GM10266 (cell line): ENCODE measurements at regions not wholly inside any gene's neighbourhood (a gene's known extent, or its start where the extent isn't known, plus 50 kb on each side); places are given as distances from the start of the nearest gene placed in this dataset.

ENCODE experiments used
- DNase-seq: peaks from one replicate; pipeline ENCODE4 v3.0.0; 2012; ENCODE audit errors: extremely low spot score
- TF ChIP-seq, protein P1 (sequence below): IDR thresholded peaks from 2 replicates; pipeline ENCODE4 v1.5.1; 2012; ENCODE audit warnings: mild to moderate bottlenecking, low read depth; ENCODE audit not compliant: control insufficient read depth, insufficient read depth; ENCODE audit errors: missing control alignments

GRCh38 chr1:116252785-116253184, 120.3 kb upstream of the ATP1A1 start:
- TF ChIP-seq, protein P1, sequence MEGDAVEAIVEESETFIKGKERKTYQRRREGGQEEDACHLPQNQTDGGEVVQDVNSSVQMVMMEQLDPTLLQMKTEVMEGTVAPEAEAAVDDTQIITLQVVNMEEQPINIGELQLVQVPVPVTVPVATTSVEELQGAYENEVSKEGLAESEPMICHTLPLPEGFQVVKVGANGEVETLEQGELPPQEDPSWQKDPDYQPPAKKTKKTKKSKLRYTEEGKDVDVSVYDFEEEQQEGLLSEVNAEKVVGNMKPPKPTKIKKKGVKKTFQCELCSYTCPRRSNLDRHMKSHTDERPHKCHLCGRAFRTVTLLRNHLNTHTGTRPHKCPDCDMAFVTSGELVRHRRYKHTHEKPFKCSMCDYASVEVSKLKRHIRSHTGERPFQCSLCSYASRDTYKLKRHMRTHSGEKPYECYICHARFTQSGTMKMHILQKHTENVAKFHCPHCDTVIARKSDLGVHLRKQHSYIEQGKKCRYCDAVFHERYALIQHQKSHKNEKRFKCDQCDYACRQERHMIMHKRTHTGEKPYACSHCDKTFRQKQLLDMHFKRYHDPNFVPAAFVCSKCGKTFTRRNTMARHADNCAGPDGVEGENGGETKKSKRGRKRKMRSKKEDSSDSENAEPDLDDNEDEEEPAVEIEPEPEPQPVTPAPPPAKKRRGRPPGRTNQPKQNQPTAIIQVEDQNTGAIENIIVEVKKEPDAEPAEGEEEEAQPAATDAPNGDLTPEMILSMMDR: no peak
- DNase-seq: no peak

DNA sequence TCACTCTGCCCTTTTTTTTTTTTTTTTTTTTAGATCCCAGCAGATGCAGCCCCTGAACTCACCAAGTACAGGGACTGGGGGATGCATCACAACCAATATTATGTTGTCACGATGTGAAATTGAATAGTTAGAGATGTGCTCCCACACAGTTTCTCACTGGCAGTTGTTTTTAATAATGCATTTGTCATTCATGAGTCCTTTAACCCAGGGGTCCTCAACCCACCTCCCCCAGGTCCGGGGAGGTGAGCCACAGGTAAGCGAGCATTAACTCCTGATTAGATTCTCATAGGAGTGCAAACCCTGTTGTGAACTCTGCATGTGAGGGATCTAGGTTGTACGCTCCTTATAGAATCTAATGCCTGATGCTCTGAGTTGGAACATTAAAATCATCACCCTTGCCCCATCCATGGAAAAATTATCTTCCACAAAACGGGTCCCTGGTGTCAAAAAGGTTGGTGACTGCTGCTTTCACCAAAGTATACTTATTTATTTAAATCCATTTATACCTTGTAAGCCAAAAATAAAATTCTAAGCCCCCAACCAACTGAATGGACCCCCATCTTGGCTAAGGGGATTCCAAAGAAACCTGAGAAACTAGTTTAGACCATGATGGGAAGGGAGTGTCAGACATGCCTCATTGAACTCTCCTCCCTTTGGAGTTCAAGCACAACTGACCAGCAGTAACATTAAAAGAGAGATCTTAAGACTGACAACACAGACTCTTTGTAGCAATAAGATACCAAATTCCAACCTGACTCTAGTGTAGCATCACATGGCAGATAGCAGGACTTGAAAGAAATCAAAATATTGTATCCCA, 119.3 kb upstream of the ATP1A1 start:
- DNase-seq: no peak
- TF ChIP-seq, protein P1: no peak

DNA sequence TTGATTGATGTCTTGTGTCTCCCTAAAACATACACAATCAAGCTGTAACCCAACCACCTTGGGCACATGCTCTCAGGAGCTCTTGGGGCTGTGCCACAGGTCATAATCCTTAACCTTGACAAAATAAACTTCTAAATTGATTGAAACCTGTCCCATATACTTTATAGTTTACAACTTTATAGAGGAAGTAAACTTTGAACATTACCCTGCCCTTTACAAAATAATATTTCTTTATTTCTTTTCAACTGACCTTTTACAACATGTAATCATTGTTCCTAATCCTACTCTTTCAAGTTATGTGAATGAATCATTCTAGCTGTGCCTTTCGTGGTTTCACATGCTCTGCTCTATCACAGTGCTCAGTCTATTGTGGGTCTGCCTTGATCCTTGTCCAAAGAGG, 118.3 kb upstream of the ATP1A1 start:
- TF ChIP-seq, protein P1: no peak
- DNase-seq: no peak

- TF ChIP-seq, protein P1: no peak
- no peak for DNase-seq
These were observed 117.4 kb upstream of the ATP1A1 start for GRCh38 chr1:116255486-116256285.

DNA sequence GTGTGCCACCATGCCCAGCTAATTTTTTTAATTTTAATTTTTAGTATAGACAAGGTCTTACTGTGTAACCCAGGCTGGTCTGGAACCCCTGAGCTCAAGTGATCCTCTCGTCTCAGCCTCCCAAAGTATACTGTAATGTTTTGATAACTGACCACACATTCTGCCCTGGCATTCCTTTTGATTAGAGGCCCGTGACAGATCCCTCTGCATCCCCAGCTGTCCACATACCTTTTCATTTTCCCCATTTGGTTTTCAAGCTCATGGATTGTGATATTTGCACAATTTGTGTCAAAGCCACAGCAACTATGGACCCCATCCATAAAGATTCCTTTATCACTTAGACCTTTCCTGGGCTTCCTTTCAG, 116.8 kb upstream of the ATP1A1 start:
- no peak for DNase-seq
- TF ChIP-seq, protein P1: no peak

- TF ChIP-seq, protein P1: no peak
- DNase-seq: no peak
These were observed 116.2 kb upstream of the ATP1A1 start for GRCh38 chr1:116256875-116257274.

DNA sequence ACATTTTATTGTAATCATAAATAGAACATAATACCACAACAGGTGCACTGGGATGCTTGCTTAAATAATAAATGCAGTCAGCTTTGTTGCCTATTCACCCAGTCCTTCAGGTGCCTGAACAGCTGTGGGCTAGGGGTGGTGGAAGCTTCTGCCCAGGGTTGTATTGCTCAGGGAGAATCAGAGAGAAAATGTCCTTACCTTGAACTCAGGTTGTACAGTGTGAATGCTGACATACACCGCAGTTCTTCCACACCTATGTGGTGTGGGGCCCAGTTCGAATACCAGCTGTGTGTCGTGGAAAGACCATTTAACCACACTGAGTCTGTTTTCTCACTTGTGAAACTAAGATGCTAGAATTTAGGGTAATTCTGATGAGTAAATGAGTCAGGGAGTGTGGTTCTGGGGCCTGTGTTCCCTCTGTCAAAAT, 115.7 kb upstream of the ATP1A1 start:
- DNase-seq: peak; percentile 15
- TF ChIP-seq, protein P1: no peak
